Endodermal cell (in vitro differentiated cells): ENCODE measurements at regions not wholly inside any gene's neighbourhood (a gene's known extent, or its start where the extent isn't known, plus 50 kb on each side); places are given as distances from the start of the nearest gene placed in this dataset.

ENCODE experiments used
- DNase-seq: peaks from one replicate; pipeline ENCODE4 v3.0.0-alpha.2; 2017
- H3K27ac ChIP-seq: 2 replicates; pipeline ENCODE4 v1.5.1; 2013; ENCODE audit warnings: mild to moderate bottlenecking, low read depth, low read length, moderate library complexity
- H3K27me3 ChIP-seq: 2 replicates; pipeline ENCODE4 v1.6.1; 2013; ENCODE audit warnings: mild to moderate bottlenecking, low read length, moderate library complexity; ENCODE audit not compliant: insufficient read depth, control insufficient read depth, poor library complexity, severe bottlenecking
- H3K36me3 ChIP-seq: 2 replicates; pipeline ENCODE4 v1.7.0; 2013; ENCODE audit warnings: mild to moderate bottlenecking, low read length, moderate library complexity; ENCODE audit not compliant: control insufficient read depth, insufficient read depth
- H3K4me1 ChIP-seq: one replicate; pipeline ENCODE4 v1.7.0; 2013; ENCODE audit warnings: low read length; ENCODE audit not compliant: control insufficient read depth, insufficient read depth
- H3K4me3 ChIP-seq: 2 replicates; pipeline ENCODE4 v1.5.1; 2013; ENCODE audit warnings: mild to moderate bottlenecking, low read length, moderate library complexity
- H3K9ac ChIP-seq: 2 replicates; pipeline ENCODE4 v1.6.1; 2013; ENCODE audit warnings: mild to moderate bottlenecking, low read length, moderate library complexity; ENCODE audit not compliant: poor library complexity, severe bottlenecking; ENCODE audit errors: extremely low read depth
- H3K9me3 ChIP-seq: 2 replicates; pipeline ENCODE4 v1.6.1; 2013; ENCODE audit warnings: mild to moderate bottlenecking, low read length, moderate library complexity; ENCODE audit not compliant: control insufficient read depth
- H3K27ac Mint-ChIP-seq: 2 replicates; pipeline ENCODE4 v1.8.0; 2020; ENCODE audit warnings: mixed read lengths
- H3K27me3 Mint-ChIP-seq: 2 replicates; pipeline ENCODE4 v1.8.0; 2021; ENCODE audit warnings: mild to moderate bottlenecking, mixed read lengths; ENCODE audit not compliant: insufficient read depth
- H3K36me3 Mint-ChIP-seq: 2 replicates; pipeline ENCODE4 v1.8.0; 2020; ENCODE audit warnings: low read depth, mixed read lengths
- H3K4me1 Mint-ChIP-seq: 2 replicates; pipeline ENCODE4 v1.8.0; 2020; ENCODE audit warnings: mixed read lengths
- H3K4me3 Mint-ChIP-seq: 2 replicates; pipeline ENCODE4 v1.8.0; 2020; ENCODE audit warnings: mild to moderate bottlenecking, moderate library complexity, mixed read lengths
- H3K9me3 Mint-ChIP-seq: 2 replicates; pipeline ENCODE4 v1.8.0; 2020; ENCODE audit warnings: mild to moderate bottlenecking, mixed read lengths
- WGBS, 2 experiments: methylation state at CpG; one replicate each; pipeline versions ENCODE4 v1.1.5 to v1.1.7; 2013; ENCODE audit warnings: missing lambda C conversion rate in 2 of 2, mixed read lengths in 1 of 2; ENCODE audit not compliant: insufficient coverage in 1 of 2, insufficient read length in 1 of 2; 5-methylcytosine and 5-hydroxymethylcytosine counted together
- TF ChIP-seq, protein P1 (sequence below): fragments of 200-600 bp; sonication (generic); conservative IDR thresholded peaks from 2 replicates; pipeline ENCODE4 v1.5.0; 2021; ENCODE audit warnings: antibody characterized with exemption, mild to moderate bottlenecking

DNA sequence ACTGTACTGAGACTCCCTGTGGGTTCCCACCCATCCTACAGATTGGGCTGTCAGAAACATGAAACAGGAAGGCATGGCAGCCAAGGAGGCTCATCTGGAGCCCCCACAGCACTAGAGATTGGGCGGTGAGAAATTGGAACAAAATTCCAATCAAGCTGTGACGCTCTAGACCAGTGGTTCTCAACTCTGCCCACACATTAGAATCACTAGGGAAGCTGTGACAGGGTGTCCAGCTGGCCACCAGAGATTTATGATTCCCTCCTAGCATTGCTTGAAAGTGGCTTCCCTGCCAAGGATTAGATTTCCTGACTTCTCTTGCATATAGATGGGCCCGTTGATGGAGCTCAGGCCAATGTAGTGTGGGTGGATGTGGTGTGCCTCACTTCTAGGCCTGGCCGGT, 187.5 kb upstream of the ZC3H12A start:
- Histone ChIP-seq H3K9ac (no peak overlapping the region), H3K36me3 (no peaks in the 10 kb centered on the region), H3K4me1 (no peaks in the 10 kb centered on the region), H3K27ac (no peak overlapping the region), H3K27me3 (no peaks in the 10 kb centered on the region), H3K9me3 (no peaks in the 10 kb centered on the region), H3K4me3 (no peak overlapping the region)
- DNase-seq: no peak
- Mint-ChIP-seq H3K27me3 (peaks cover 22% of the 10 kb centered on the region), H3K36me3 (no peaks in the 10 kb centered on the region), H3K27ac (no peak overlapping the region), H3K4me1 (peaks cover 3% of the 10 kb centered on the region), H3K4me3 (no peak overlapping the region), H3K9me3 (no peaks in the 10 kb centered on the region)
- TF ChIP-seq, protein P1, sequence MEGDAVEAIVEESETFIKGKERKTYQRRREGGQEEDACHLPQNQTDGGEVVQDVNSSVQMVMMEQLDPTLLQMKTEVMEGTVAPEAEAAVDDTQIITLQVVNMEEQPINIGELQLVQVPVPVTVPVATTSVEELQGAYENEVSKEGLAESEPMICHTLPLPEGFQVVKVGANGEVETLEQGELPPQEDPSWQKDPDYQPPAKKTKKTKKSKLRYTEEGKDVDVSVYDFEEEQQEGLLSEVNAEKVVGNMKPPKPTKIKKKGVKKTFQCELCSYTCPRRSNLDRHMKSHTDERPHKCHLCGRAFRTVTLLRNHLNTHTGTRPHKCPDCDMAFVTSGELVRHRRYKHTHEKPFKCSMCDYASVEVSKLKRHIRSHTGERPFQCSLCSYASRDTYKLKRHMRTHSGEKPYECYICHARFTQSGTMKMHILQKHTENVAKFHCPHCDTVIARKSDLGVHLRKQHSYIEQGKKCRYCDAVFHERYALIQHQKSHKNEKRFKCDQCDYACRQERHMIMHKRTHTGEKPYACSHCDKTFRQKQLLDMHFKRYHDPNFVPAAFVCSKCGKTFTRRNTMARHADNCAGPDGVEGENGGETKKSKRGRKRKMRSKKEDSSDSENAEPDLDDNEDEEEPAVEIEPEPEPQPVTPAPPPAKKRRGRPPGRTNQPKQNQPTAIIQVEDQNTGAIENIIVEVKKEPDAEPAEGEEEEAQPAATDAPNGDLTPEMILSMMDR: no peak
- 94 to 96% methylated on average over 2 to 4 of the region's 4 CpGs for WGBS, 2 experiments

DNA sequence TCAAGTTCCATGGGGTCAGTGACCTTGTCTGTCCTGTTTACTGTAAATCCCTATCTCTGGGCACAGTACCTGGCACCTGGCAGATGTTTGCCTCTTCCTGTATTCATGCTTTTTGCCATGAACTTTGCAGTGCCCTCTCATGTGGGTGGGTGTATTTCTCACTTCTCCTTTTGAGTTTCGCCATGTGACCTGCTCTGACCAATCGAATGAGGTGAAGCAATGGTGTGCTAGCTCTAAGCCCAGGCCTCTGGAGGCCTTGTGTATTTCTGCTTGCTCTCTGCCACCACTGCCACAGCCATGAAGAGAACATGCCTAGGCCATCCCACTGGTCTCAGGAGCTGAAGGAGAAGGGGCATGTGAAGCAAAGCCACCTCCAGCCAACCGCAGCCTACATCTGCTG, 185.5 kb upstream of the ZC3H12A start:
- H3K9me3 Mint-ChIP-seq: no peaks in the 10 kb centered on the region
- 81% methylated on average over 3 of the region's 3 CpGs; no CpG with 5 or more reads in 1 of the 2 experiments for WGBS, 2 experiments
- H3K27ac Mint-ChIP-seq: no peak overlapping the region
- Histone ChIP-seq H3K9ac (no peak overlapping the region), H3K27ac (no peak overlapping the region), H3K9me3 (no peaks in the 10 kb centered on the region), H3K4me1 (no peaks in the 10 kb centered on the region), H3K4me3 (no peak overlapping the region), H3K36me3 (no peaks in the 10 kb centered on the region), H3K27me3 (no peaks in the 10 kb centered on the region)
- no peak for DNase-seq
- H3K4me1 Mint-ChIP-seq: peaks cover 3% of the 10 kb centered on the region
- no peak overlapping the region for H3K4me3 Mint-ChIP-seq
- H3K36me3 Mint-ChIP-seq: no peaks in the 10 kb centered on the region
- TF ChIP-seq, protein P1: no peak
- H3K27me3 Mint-ChIP-seq: peaks cover 9% of the 10 kb centered on the region

DNA sequence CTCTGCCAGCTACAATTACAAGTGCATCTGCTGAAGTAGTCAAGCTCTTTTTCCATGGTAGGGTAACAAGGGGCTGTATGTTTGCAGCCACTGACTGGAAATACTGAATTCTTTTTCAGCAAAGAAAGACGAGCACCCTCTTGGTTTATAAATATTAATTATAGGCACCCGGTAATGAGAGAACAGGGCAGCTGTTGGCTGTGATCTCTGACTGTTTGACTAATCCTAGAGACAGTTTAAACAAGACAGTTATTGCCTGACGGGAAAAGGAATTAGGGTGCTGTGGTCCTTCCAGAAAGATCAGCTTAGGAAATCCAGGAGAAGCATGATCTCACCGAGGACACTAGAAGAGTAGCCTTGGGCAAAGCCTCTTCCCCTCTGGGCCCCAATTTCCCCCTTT, 183.7 kb upstream of the ZC3H12A start:
- Histone ChIP-seq H3K27ac (no peak overlapping the region), H3K4me3 (no peak overlapping the region), H3K4me1 (no peaks in the 10 kb centered on the region), H3K36me3 (no peaks in the 10 kb centered on the region), H3K9ac (no peak overlapping the region), H3K27me3 (no peaks in the 10 kb centered on the region), H3K9me3 (no peaks in the 10 kb centered on the region)
- no peak for DNase-seq
- Mint-ChIP-seq H3K27me3 (peaks cover 9% of the 10 kb centered on the region), H3K36me3 (no peaks in the 10 kb centered on the region), H3K9me3 (no peaks in the 10 kb centered on the region), H3K4me1 (peaks cover 3% of the 10 kb centered on the region), H3K27ac (no peak overlapping the region), H3K4me3 (no peak overlapping the region)
- TF ChIP-seq, protein P1: no peak
- 86 to 93% methylated on average over 3 to 4 of the region's 4 CpGs for WGBS, 2 experiments
